Parathyroid adenoma (tissue), 2 donors: ENCODE measurements at regions not wholly inside any gene's neighbourhood (a gene's known extent, or its start where the extent isn't known, plus 50 kb on each side); places are given as distances from the start of the nearest gene placed in this dataset.

Experiments
- H2AFZ ChIP-seq: fragments of 300-600 bp; sonication (generic); one replicate; pipeline ENCODE4 v1.7.0; 2017; ENCODE audit warnings: antibody characterized with exemption, mild to moderate bottlenecking
- H3K27ac ChIP-seq: fragments of 300-600 bp; sonication (generic); one replicate; pipeline ENCODE4 v1.7.0; 2017
- H3K27me3 ChIP-seq: fragments of 300-600 bp; sonication (generic); one replicate; pipeline ENCODE4 v1.7.0; 2017; ENCODE audit warnings: low read length; ENCODE audit not compliant: control insufficient read depth, insufficient read depth
- H3K36me3 ChIP-seq: fragments of 300-600 bp; sonication (generic); one replicate; pipeline ENCODE4 v1.7.0; 2017; ENCODE audit warnings: low read length; ENCODE audit not compliant: control insufficient read depth, insufficient read depth
- H3K4me1 ChIP-seq: fragments of 300-600 bp; sonication (generic); one replicate; pipeline ENCODE4 v1.7.0; 2017; ENCODE audit warnings: control low read depth
- H3K4me2 ChIP-seq: fragments of 300-600 bp; sonication (generic); one replicate; pipeline ENCODE4 v1.7.0; 2017; ENCODE audit warnings: low read length
- H3K4me3 ChIP-seq: fragments of 300-600 bp; sonication (generic); one replicate; pipeline ENCODE4 v1.7.0; 2017; ENCODE audit warnings: low read depth, low read length
- H3K79me2 ChIP-seq: fragments of 300-600 bp; sonication (generic); one replicate; pipeline ENCODE4 v1.7.0; 2017; ENCODE audit warnings: control low read depth
- H3K9ac ChIP-seq: fragments of 300-600 bp; sonication (generic); one replicate; pipeline ENCODE4 v1.7.0; 2017; ENCODE audit warnings: mild to moderate bottlenecking
- H3K9me3 ChIP-seq: fragments of 300-600 bp; sonication (generic); one replicate; pipeline ENCODE4 v1.7.0; 2017; ENCODE audit warnings: low read length; ENCODE audit not compliant: control insufficient read depth
- CTCF ChIP-seq: fragments of 300-600 bp; sonication (generic); IDR thresholded peaks from one replicate; pipeline ENCODE4 v1.7.0; 2017; ENCODE audit warnings: antibody characterized with exemption, mild to moderate bottlenecking
- donor health status: primary hyperparathyroidism.

DNA sequence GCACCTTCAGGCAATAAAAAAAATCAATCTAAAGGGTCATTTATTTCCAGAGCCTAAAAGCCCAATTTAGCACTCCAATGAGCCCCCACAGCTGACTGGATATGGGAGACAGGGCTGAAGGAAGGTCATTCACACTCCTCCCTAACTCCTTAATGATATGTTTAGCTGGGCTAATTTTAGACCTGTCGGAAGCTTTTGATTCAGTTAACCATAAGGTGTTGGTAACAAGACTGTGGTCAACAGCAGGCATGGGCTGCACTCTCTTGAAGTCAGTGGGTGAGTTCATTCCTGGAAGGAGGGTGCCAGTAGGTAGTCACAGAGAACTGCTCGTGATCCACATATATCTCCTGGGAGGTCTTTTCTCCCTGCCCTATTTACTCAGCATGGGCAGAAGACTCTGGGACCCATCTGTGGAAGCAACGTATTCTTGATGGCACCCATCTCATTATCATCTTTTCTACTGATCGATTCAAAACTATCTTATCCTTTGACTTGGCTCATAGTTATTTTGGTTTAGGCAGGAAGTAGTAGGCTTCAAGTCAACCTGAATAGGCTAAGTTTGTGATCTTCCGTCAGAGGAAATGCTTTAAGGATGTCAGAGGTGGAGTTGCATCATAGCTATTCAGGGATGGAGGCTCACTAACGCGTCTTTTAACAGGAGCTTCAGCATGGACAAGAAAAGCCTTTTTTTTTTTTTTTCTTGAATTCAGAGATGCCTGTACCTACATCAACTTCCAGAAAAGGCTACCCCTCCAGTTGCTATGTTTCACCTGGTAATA is 367.7 kb upstream of the SLC30A5 start:
- no peaks in the 10 kb centered on the region for H3K9me3 ChIP-seq

DNA sequence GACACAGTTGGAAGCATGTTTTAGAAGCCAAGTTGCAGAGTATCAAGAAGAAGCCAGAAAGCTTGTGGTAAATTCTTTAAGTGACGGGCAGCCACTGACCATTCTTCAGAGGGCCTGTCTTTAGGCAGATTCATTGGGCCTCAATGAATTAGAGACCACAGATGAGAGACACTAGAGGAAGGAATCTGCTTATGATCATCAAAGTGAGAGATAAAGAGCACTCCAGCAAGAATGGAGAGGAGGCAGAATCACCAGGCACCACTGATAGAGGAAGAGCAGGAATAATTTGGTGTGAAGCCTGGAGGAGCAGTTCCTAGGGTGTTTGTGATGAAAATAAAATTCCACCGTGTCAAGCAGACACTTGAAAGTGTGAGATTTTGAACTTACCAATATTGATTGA is 365.9 kb upstream of the SLC30A5 start:
- H3K79me2 ChIP-seq: no peaks in the 10 kb centered on the region
- H3K27ac ChIP-seq: no peak overlapping the region
- no peaks in the 10 kb centered on the region for H3K9me3 ChIP-seq
- no peak overlapping the region for H3K4me3 ChIP-seq
- TF ChIP-seq CTCF: no peak
- peak overlapping the region; percentile 24 for H2AFZ ChIP-seq
- H3K4me1 ChIP-seq: peaks cover 21% of the 10 kb centered on the region
- H3K9ac ChIP-seq: no peak overlapping the region
- no peaks in the 10 kb centered on the region for H3K36me3 ChIP-seq
- no peak overlapping the region for H3K4me2 ChIP-seq
- H3K27me3 ChIP-seq: no peaks in the 10 kb centered on the region

More for the DNA sequence above, 367.7 kb upstream of the SLC30A5 start:
- no peak overlapping the region for H3K4me2 ChIP-seq
- no peak overlapping the region for H3K27ac ChIP-seq
- no peak overlapping the region for H2AFZ ChIP-seq
- no peaks in the 10 kb centered on the region for H3K79me2 ChIP-seq
- no peak for TF ChIP-seq CTCF
- no peak overlapping the region for H3K4me3 ChIP-seq
- H3K27me3 ChIP-seq: no peaks in the 10 kb centered on the region
- H3K9ac ChIP-seq: no peak overlapping the region
- no peaks in the 10 kb centered on the region for H3K36me3 ChIP-seq
- H3K4me1 ChIP-seq: peaks cover 15% of the 10 kb centered on the region

GRCh38 chr5:68729678-68730077 is 364.1 kb upstream of the SLC30A5 start:
- Histone ChIP-seq H3K9me3 (no peaks in the 10 kb centered on the region), H3K9ac (no peak overlapping the region), H3K79me2 (no peaks in the 10 kb centered on the region), H3K27me3 (no peaks in the 10 kb centered on the region), H3K4me1 (peaks cover 21% of the 10 kb centered on the region), H3K4me2 (no peak overlapping the region), H2AFZ (no peak overlapping the region), H3K27ac (peak overlapping the region; percentile 85), H3K4me3 (no peak overlapping the region), H3K36me3 (no peaks in the 10 kb centered on the region)
- no peak for TF ChIP-seq CTCF

DNA sequence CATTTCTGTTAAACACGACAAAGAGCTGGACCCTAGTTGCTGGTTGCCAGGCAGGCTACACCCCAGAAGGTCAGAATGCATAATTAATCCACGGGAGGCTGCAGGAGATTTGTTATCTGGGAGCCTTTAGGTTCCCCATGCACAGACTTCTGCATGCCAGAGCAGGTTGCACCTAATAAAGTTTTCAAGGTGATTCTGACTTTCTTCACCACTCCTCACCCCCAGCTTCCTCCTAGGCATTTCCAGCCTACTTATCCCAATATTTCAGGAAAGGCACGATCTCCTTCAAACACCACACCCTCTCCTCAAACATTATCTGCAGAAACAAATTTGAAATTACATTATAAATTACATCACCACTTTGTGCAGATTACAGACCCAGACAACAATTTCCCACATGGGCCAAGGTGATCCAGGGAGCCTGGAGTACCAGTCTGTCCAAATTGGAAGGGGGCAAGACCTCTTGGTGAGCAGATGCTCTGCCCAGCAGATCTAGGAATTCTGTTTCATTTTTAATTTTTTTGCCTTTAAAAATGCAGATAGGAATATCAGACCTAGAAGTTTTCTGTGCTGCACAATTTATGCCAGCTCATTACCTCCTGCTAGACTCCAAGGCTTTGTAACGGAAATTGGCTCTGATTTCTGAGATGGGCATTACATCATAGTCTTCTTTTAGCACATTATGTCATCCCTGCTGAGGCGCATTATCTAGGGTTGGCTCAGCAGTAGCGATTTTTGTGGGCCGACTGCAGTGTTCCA is 363.4 kb upstream of the SLC30A5 start:
- Histone ChIP-seq H3K4me3 (peak overlapping the region; percentile 4), H3K27me3 (no peaks in the 10 kb centered on the region), H3K79me2 (no peaks in the 10 kb centered on the region), H3K9me3 (no peaks in the 10 kb centered on the region), H3K36me3 (no peaks in the 10 kb centered on the region), H3K4me2 (peak overlapping the region; percentile 50), H3K9ac (no peak overlapping the region), H3K4me1 (peaks cover 21% of the 10 kb centered on the region), H2AFZ (no peak overlapping the region), H3K27ac (peak overlapping the region; percentile 85)
- peak; percentile 2 for TF ChIP-seq CTCF
